Thyroid gland (tissue), 4 donors: ENCODE measurements at regions not wholly inside any gene's neighbourhood (a gene's known extent, or its start where the extent isn't known, plus 50 kb on each side); places are given as distances from the start of the nearest gene placed in this dataset.

ENCODE experiments used
- DNase-seq, 2 donors: peaks; one replicate each; pipeline ENCODE4 v3.0.0-alpha.2; 2019
- H3K27ac ChIP-seq, 3 donors: fragments of 200-600 bp; sonication (generic); 1 replicate in 2 of 3; 2 replicates in 1 of 3; pipeline ENCODE4 v1.5.1; 2016 to 2019; ENCODE audit warnings: mild to moderate bottlenecking in 1 of 3, moderate library complexity in 1 of 3
- H3K27me3 ChIP-seq: fragments of 200-600 bp; sonication (generic); one replicate; pipeline ENCODE4 v1.5.1; 2019
- H3K36me3 ChIP-seq, 2 donors: fragments of 200-600 bp; sonication (generic); one replicate each; pipeline ENCODE4 v1.5.1; 2016 to 2019
- H3K4me1 ChIP-seq, 2 donors: fragments of 200-600 bp; sonication (generic); one replicate each; pipeline ENCODE4 v1.5.1; 2017 to 2019
- H3K4me3 ChIP-seq, 3 donors: fragments of 200-600 bp; sonication (generic); replicated peaks in 1 of 3; 1 replicate in 2 of 3; 2 replicates in 1 of 3; pipeline ENCODE4 v1.5.1; 2016; ENCODE audit warnings: mild to moderate bottlenecking in 1 of 3
- H3K9me3 ChIP-seq: fragments of 200-600 bp; sonication (generic); one replicate; pipeline ENCODE4 v1.5.1; 2017
- POLR2A ChIP-seq, 2 donors: fragments of 450-650 bp; IDR thresholded peaks; one replicate each; pipeline ENCODE4 v1.6.1; 2017; ENCODE audit warnings: antibody characterized with exemption in 2 of 2, mild to moderate bottlenecking in 2 of 2, moderate library complexity in 1 of 2
- WGBS, 2 donors: methylation state at CpG; one replicate each; pipeline ENCODE4 v1.1.5; 2017; 5-methylcytosine and 5-hydroxymethylcytosine counted together
- intact Hi-C: fragments of 100-400 bp; cut with DNase I; formaldehyde crosslinking; loops from one replicate; pipeline ENCODE4 v1.15.1; 2023
- TF ChIP-seq, protein P1 (sequence below), 6 experiments: fragments of 200-600 bp in 3 of 6; fragments of 450-650 bp in 3 of 6; sonication (generic) in 3 of 6; IDR thresholded peaks; one replicate each; pipeline ENCODE4 v1.5.1; 2016 to 2019; ENCODE audit warnings: antibody characterized with exemption in 6 of 6, mild to moderate bottlenecking in 2 of 6, inconsistent platforms in 1 of 6, moderate library complexity in 1 of 6

GRCh38 chr9:26548781-26549290, 343.8 kb downstream of the CAAP1 start:
- TF ChIP-seq POLR2A (IDR thresholded peaks at IDR 0.05) = no peak
- TF ChIP-seq, protein P1, sequence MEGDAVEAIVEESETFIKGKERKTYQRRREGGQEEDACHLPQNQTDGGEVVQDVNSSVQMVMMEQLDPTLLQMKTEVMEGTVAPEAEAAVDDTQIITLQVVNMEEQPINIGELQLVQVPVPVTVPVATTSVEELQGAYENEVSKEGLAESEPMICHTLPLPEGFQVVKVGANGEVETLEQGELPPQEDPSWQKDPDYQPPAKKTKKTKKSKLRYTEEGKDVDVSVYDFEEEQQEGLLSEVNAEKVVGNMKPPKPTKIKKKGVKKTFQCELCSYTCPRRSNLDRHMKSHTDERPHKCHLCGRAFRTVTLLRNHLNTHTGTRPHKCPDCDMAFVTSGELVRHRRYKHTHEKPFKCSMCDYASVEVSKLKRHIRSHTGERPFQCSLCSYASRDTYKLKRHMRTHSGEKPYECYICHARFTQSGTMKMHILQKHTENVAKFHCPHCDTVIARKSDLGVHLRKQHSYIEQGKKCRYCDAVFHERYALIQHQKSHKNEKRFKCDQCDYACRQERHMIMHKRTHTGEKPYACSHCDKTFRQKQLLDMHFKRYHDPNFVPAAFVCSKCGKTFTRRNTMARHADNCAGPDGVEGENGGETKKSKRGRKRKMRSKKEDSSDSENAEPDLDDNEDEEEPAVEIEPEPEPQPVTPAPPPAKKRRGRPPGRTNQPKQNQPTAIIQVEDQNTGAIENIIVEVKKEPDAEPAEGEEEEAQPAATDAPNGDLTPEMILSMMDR (IDR thresholded peaks at IDR 0.05) = no peak
- intact Hi-C loops = no loop called here
- Histone ChIP-seq H3K27ac (no peak overlapping the region), H3K4me3 (no peak overlapping the region), H3K27me3 (no peaks in the 10 kb centered on the region), H3K4me1 (no peaks in the 10 kb centered on the region), H3K36me3 (no peaks in the 10 kb centered on the region), H3K9me3 (no peaks in the 10 kb centered on the region)
- 86 to 94% methylated on average over 4 of the region's 4 CpGs for WGBS, 2 donors
- DNase-seq = no peak

DNA sequence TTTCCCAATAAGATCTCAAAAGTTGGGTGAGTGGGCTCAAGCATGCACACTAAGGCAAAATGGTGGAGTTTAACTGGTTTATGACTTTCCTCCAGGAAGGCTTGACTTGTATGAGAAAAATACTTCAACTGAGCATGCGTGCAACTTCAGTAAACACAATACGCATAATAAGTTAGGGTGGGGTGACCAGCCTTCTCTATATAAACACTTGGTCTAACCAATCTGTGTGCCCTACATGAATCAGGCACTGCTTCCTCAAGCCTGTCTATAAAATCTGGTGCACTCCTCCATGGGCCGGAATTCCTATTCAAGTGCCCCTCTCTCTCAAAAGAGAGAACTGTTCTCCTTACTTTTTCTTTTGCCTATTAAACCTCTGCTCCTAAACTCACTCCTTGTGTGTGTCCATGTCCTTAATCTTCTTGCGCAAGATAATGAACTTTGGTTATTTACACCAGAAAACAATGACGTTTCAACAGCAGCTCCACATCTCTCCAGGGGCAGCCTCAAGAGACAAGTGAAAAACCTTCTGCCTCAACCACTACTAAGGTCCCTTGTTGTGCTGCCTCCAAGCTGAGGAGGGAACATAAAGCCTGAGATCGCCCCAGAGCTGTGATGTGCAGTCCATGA, 352.6 kb downstream of the CAAP1 start:
- no peaks in the 10 kb centered on the region for H3K9me3 ChIP-seq
- no peak overlapping the region for H3K4me3 ChIP-seq
- 87 to 88% methylated on average over 6 of the region's 6 CpGs for WGBS, 2 donors
- intact Hi-C loops = no loop called here
- H3K27me3 ChIP-seq = no peaks in the 10 kb centered on the region
- H3K4me1 ChIP-seq = no peaks in the 10 kb centered on the region
- H3K36me3 ChIP-seq = no peaks in the 10 kb centered on the region
- DNase-seq = no peak
- no peak overlapping the region for H3K27ac ChIP-seq
- no peak for TF ChIP-seq POLR2A (IDR thresholded peaks at IDR 0.05)
- TF ChIP-seq, protein P1 (IDR thresholded peaks at IDR 0.05) = no peak

DNA sequence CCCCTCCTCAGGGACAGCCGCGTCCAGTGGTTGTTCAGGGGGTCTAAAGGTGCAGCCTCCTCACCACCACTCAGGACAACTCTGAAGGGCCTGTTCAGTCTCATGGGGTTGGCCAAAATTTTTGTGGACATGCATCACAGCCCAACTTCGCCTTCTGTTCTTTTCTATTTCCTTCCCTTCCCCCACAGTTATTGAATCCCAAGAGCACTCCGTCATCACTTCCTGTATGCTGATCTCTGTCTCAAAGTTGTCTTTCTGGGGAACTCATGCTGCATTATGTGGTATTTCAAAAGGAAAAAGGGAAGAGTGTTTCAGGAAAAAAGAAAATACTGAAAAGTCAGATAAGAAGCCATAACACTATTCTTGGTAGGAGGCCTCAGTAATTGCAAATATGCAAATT, 355.4 kb downstream of the CAAP1 start:
- no peak for DNase-seq
- Histone ChIP-seq H3K36me3 (no peaks in the 10 kb centered on the region), H3K4me3 (no peak overlapping the region), H3K27ac (no peak overlapping the region), H3K9me3 (no peaks in the 10 kb centered on the region), H3K4me1 (no peaks in the 10 kb centered on the region), H3K27me3 (no peaks in the 10 kb centered on the region)
- intact Hi-C loops = no loop called here
- 83 to 86% methylated on average over 4 of the region's 4 CpGs for WGBS, 2 donors
- TF ChIP-seq POLR2A (IDR thresholded peaks at IDR 0.05) = no peak
- TF ChIP-seq, protein P1 (IDR thresholded peaks at IDR 0.05) = no peak

DNA sequence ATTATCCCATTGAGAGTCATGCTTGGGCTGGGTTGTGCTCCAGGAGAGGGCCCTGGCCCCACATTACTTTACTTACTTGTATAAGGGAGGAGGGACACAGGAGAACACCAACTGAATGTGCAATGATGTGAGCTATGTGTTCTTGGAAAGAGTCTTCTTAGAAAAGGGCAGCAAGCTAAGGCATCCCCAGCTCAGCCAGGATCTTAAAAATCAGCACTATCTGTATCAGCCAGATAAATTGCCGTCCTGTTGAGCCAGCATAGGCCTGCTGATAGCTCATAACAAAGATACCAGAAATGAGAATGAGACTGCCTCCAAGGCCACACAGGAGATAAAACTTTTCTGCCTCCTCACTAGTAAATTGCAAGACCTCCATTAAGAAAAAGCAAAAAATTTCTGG, 357.5 kb downstream of the CAAP1 start:
- WGBS, 2 donors = 70 to 78% methylated on average over 1 of the region's 1 CpG

GRCh38 chr9:26530841-26531240, 361.8 kb downstream of the CAAP1 start:
- intact Hi-C loops = no loop called here
- DNase-seq = no peak
- no peak for TF ChIP-seq POLR2A (IDR thresholded peaks at IDR 0.05)
- TF ChIP-seq, protein P1 (IDR thresholded peaks at IDR 0.05) = no peak
- Histone ChIP-seq H3K27ac (no peak overlapping the region), H3K4me1 (peaks cover 16 to 19% of the 10 kb centered on the region in 2 donors), H3K4me3 (no peak overlapping the region), H3K9me3 (no peaks in the 10 kb centered on the region), H3K36me3 (no peaks in the 10 kb centered on the region), H3K27me3 (no peaks in the 10 kb centered on the region)
- WGBS, 2 donors = 87 to 89% methylated on average over 2 of the region's 2 CpGs

More for the DNA sequence above, 357.5 kb downstream of the CAAP1 start:
- intact Hi-C loops = no loop called here
- no peak overlapping the region for H3K27ac ChIP-seq
- H3K4me1 ChIP-seq = peaks cover 2 to 3% of the 10 kb centered on the region in 2 donors
- no peaks in the 10 kb centered on the region for H3K36me3 ChIP-seq
- no peak overlapping the region for H3K4me3 ChIP-seq
- no peak for TF ChIP-seq POLR2A (IDR thresholded peaks at IDR 0.05)
- TF ChIP-seq, protein P1 (IDR thresholded peaks at IDR 0.05) = no peak
- no peaks in the 10 kb centered on the region for H3K9me3 ChIP-seq
- no peaks in the 10 kb centered on the region for H3K27me3 ChIP-seq
- DNase-seq = no peak
